Panc1 (cell line): ENCODE measurements at regions not wholly inside any gene's neighbourhood (a gene's known extent, or its start where the extent isn't known, plus 50 kb on each side); places are given as distances from the start of the nearest gene placed in this dataset.

Experiments used
- ATAC-seq: fragments of 200-7000 bp; cut with Tn5 transposase; 2 replicates; pipeline ENCODE4 v1.9.1; 2020; ENCODE audit warnings: mild to moderate bottlenecking, moderate library complexity
- BruUV-seq: library from RNA; stranded (reverse); fragments of 400-500 nt; replicated peaks from 2 replicates; lab custom pipeline; 2021; lab: Mats Ljungman, UMichigan
- CTCF ChIA-PET: fragments of 300-600 bp; sonication (Branson Sonifier 250); formaldehyde crosslinking; loops from one replicate; lab custom pipeline; 2022; ENCODE audit warnings: antibody characterized with exemption; lab: Charles Lee
- POLR2A ChIA-PET: fragments of 300-600 bp; sonication (Branson Sonifier 250); formaldehyde crosslinking; loops from one replicate; lab custom pipeline; 2022; ENCODE audit warnings: antibody characterized with exemption; lab: Charles Lee
- DNase-seq: peaks from one replicate; pipeline ENCODE4 v3.0.0-alpha.2; 2010; ENCODE audit warnings: low read depth, low spot score
- H3K27ac ChIP-seq: 2 replicates; pipeline ENCODE4 v1.5.1; 2011; ENCODE audit warnings: mild to moderate bottlenecking, low read length, inconsistent platforms
- H3K27me3 ChIP-seq: fragments of 200-500 bp; sonication (Bioruptor generic); 2 replicates; pipeline ENCODE4 v1.6.0; 2014; ENCODE audit warnings: low read length, inconsistent platforms; ENCODE audit not compliant: control insufficient read depth, insufficient read depth
- H3K36me3 ChIP-seq: fragments of 200-500 bp; sonication (Bioruptor generic); 2 replicates; pipeline ENCODE4 v1.5.1; 2014; ENCODE audit warnings: inconsistent platforms, mild to moderate bottlenecking, low read length, moderate library complexity; ENCODE audit not compliant: control insufficient read depth, insufficient read depth
- H3K4me1 ChIP-seq: 2 replicates; pipeline ENCODE4 v1.5.1; 2011; ENCODE audit warnings: inconsistent platforms, mild to moderate bottlenecking, low read length, moderate library complexity; ENCODE audit not compliant: control insufficient read depth, insufficient read depth
- H3K4me3 ChIP-seq, 2 experiments: 2 replicates each; pipeline ENCODE4 v1.5.1; 2011 to 2012; ENCODE audit warnings: low read depth in 2 of 2, low read length in 2 of 2, mild to moderate bottlenecking in 2 of 2, inconsistent platforms in 1 of 2, moderate library complexity in 1 of 2
- H3K9me3 ChIP-seq: fragments of 200-500 bp; sonication (Bioruptor generic); 2 replicates; pipeline ENCODE4 v1.5.1; 2014; ENCODE audit warnings: low read depth, mild to moderate bottlenecking, inconsistent platforms, low read length, moderate library complexity; ENCODE audit not compliant: control insufficient read depth, insufficient read depth
- CTCF ChIP-seq: fragments of 450-650 bp; IDR thresholded peaks from 2 replicates; pipeline ENCODE4 v1.5.1; 2017; ENCODE audit warnings: mild to moderate bottlenecking
- POLR2AphosphoS5 ChIP-seq: IDR thresholded peaks from 2 replicates; pipeline ENCODE4 v1.6.1; 2012; ENCODE audit warnings: mild to moderate bottlenecking, low read depth, low read length, moderate library complexity
- SIN3A ChIP-seq: IDR thresholded peaks from 2 replicates; pipeline ENCODE4 v1.6.1; 2012; ENCODE audit warnings: low read depth, mild to moderate bottlenecking, low read length, moderate library complexity, borderline replicate concordance; ENCODE audit not compliant: insufficient read depth
- TCF7L2 ChIP-seq: IDR thresholded peaks from 2 replicates; pipeline ENCODE4 v1.6.1; 2011; ENCODE audit warnings: mild to moderate bottlenecking, low read depth, low read length, inconsistent platforms
- in situ Hi-C: cut with HindIII; loops from 2 replicates; pipeline ENCODE4 v1.10.0; 2016; ENCODE audit warnings: low sequenced_read_pairs, low pct_unique_long_range_greater_than_20kb
- intact Hi-C: fragments of 100-400 bp; cut with micrococcal nuclease; formaldehyde crosslinking; loops from one replicate; pipeline ENCODE4 v1.10.0; 2022; ENCODE audit not compliant: unreplicated experiment
- TF ChIP-seq, protein P1 (sequence below), 2 experiments: IDR thresholded peaks; 2 replicates each; pipeline ENCODE4 v1.6.1; 2011 to 2012; ENCODE audit warnings: low read depth in 2 of 2, control low read depth in 1 of 2, low read length in 1 of 2, mild to moderate bottlenecking in 1 of 2, moderate library complexity in 1 of 2; ENCODE audit not compliant: insufficient read depth in 1 of 2

GRCh38 chr11:69207165-69207889 lies 51.6 kb downstream of the SMIM38 start:
- Histone ChIP-seq H3K4me1 (no peaks in the 10 kb centered on the region; the same call in 1 of the 2 replicates), H3K27me3 (no peaks in the 10 kb centered on the region), H3K27ac (no peak overlapping the region), H3K4me3 (no peak overlapping the region), H3K9me3 (no peaks in the 10 kb centered on the region), H3K36me3 (no peaks in the 10 kb centered on the region)
- ChIA-PET CTCF (no interaction called here), POLR2A (no interaction called here)
- DNase-seq = no peak
- TF ChIP-seq SIN3A (no peak), CTCF (no peak), POLR2AphosphoS5 (no peak), TCF7L2 (no peak)
- TF ChIP-seq, protein P1, sequence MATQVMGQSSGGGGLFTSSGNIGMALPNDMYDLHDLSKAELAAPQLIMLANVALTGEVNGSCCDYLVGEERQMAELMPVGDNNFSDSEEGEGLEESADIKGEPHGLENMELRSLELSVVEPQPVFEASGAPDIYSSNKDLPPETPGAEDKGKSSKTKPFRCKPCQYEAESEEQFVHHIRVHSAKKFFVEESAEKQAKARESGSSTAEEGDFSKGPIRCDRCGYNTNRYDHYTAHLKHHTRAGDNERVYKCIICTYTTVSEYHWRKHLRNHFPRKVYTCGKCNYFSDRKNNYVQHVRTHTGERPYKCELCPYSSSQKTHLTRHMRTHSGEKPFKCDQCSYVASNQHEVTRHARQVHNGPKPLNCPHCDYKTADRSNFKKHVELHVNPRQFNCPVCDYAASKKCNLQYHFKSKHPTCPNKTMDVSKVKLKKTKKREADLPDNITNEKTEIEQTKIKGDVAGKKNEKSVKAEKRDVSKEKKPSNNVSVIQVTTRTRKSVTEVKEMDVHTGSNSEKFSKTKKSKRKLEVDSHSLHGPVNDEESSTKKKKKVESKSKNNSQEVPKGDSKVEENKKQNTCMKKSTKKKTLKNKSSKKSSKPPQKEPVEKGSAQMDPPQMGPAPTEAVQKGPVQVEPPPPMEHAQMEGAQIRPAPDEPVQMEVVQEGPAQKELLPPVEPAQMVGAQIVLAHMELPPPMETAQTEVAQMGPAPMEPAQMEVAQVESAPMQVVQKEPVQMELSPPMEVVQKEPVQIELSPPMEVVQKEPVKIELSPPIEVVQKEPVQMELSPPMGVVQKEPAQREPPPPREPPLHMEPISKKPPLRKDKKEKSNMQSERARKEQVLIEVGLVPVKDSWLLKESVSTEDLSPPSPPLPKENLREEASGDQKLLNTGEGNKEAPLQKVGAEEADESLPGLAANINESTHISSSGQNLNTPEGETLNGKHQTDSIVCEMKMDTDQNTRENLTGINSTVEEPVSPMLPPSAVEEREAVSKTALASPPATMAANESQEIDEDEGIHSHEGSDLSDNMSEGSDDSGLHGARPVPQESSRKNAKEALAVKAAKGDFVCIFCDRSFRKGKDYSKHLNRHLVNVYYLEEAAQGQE (IDR thresholded peaks at IDR 0.05; ENCODE audit: insufficient read depth in 1 of 2, low read depth in 2 of 2, low read length in 1 of 2) = no peak
- BruUV-seq = no TSS peak
- no peak for ATAC-seq
- in situ Hi-C loops (no loop called here), intact Hi-C loops (no loop called here)

DNA sequence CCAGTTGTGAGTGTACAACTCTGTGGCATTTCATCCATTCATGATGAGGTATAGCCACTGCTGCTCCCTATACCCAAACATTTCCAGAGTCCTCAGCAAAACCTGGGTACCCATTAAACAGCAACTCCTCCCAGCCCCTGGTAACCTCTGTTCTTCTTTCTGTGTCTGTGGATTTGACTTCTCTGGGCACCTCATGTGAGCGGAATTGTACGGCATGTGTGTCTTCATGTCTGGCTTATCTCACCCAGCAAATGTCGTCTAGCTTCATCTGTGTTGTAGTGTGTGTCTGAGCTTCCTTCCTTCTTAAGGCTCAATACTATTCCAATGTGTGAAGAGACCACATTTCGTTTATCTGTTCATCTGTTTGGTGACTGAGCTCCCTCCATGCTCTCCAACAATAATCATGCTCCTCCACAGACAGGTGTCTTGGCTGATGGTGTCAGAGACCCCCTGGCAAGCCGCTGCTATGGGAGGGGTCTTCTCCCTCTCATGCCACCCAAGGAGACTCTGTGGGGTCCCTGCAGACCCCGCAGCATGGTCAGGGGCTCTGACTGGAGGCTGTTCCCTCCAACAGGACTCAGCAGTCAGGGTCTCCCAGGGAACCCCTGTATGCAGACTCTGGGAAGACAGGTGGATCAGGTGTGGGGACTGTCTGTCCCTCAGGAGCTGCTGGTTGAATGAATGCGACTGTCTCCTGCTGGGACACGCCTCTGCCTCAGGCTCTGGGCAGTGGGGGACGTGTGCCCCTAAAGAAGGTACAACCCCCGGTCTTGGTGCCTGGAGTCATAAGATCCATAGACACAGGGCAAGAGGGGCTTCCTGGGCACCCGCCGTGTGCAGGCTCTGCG lies 52.7 kb downstream of the SMIM38 start:
- Histone ChIP-seq H3K36me3 (no peaks in the 10 kb centered on the region), H3K27me3 (no peaks in the 10 kb centered on the region), H3K9me3 (no peaks in the 10 kb centered on the region), H3K4me1 (no peaks in the 10 kb centered on the region; the same call in 1 of the 2 replicates), H3K27ac (no peak overlapping the region), H3K4me3 (no peak overlapping the region)
- DNase-seq = no peak
- ChIA-PET POLR2A (no interaction called here), CTCF (no interaction called here)
- in situ Hi-C loops (no loop called here), intact Hi-C loops (no loop called here)
- BruUV-seq = no TSS peak
- ATAC-seq = no peak
- TF ChIP-seq, protein P1 (IDR thresholded peaks at IDR 0.05; ENCODE audit: insufficient read depth in 1 of 2, low read depth in 2 of 2, low read length in 1 of 2) = no peak
- TF ChIP-seq TCF7L2 (no peak), POLR2AphosphoS5 (no peak), SIN3A (no peak), CTCF (no peak)
